Peyer's patch (tissue), 4 donors: ENCODE measurements at regions not wholly inside any gene's neighbourhood (a gene's known extent, or its start where the extent isn't known, plus 50 kb on each side); places are given as distances from the start of the nearest gene placed in this dataset.

ENCODE experiments used
- DNase-seq, 3 donors: peaks; one replicate each; pipeline ENCODE4 v3.0.0-alpha.2; 2017 to 2019
- H3K27ac ChIP-seq, 4 donors: fragments of 200-600 bp; sonication (generic); one replicate each; pipeline ENCODE4 v1.5.1; 2016 to 2019
- H3K27me3 ChIP-seq, 2 donors: fragments of 200-600 bp; sonication (generic); one replicate each; pipeline ENCODE4 v1.5.1; 2019
- H3K36me3 ChIP-seq, 3 donors: fragments of 200-600 bp; sonication (generic); one replicate each; pipeline ENCODE4 v1.5.1; 2016 to 2019
- H3K4me1 ChIP-seq, 4 donors: fragments of 200-600 bp; sonication (generic); one replicate each; pipeline ENCODE4 v1.5.1; 2016 to 2019
- H3K4me3 ChIP-seq, 4 donors: fragments of 200-600 bp; sonication (generic); 1 replicate in 3 of 4; 2 replicates in 1 of 4; pipeline ENCODE4 v1.5.1; 2016 to 2019; ENCODE audit warnings: mild to moderate bottlenecking in 1 of 4
- H3K9me3 ChIP-seq, 4 donors: fragments of 200-600 bp; sonication (generic); one replicate each; pipeline ENCODE4 v1.5.1; 2016 to 2019; ENCODE audit warnings: mild to moderate bottlenecking in 1 of 4
- POLR2A ChIP-seq, 2 donors: fragments of 450-650 bp; IDR thresholded peaks; one replicate each; pipeline ENCODE4 v1.5.1; 2017; ENCODE audit warnings: antibody characterized with exemption in 2 of 2, mild to moderate bottlenecking in 2 of 2, moderate library complexity in 2 of 2
- TF ChIP-seq, protein P1 (sequence below), 6 experiments: fragments of 450-650 bp in 4 of 6; fragments of 200-600 bp in 2 of 6; sonication (generic) in 1 of 6; IDR thresholded peaks; one replicate each; pipeline ENCODE4 v1.5.1; 2017 to 2019; ENCODE audit warnings: antibody characterized with exemption in 6 of 6, mild to moderate bottlenecking in 3 of 6, moderate library complexity in 1 of 6

DNA sequence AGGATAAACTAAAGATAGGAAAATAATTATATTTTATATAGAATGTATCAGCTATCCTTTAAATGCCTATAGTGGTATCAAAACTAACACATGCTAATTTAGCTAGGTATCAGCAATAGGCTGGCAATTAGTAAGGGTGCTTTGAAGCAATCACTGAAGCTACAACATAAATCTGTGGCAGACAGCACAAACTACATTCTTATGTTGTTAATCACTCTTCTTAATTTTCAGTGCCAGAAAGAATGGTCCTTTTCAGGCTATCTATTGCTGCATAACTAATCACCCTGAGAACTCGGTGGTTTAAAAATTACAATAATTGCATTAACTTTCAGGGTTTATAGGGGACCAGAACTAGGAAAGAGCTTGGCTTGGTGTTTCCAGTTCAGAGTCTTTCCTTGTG, 963.1 kb downstream of the EFNB2 start:
- Histone ChIP-seq H3K36me3 (no peaks in the 10 kb centered on the region), H3K27me3 (no peaks in the 10 kb centered on the region), H3K27ac (no peak overlapping the region), H3K4me3 (no peak overlapping the region), H3K9me3 (no peaks in the 10 kb centered on the region), H3K4me1 (no peaks in the 10 kb centered on the region)
- DNase-seq = no peak
- TF ChIP-seq, protein P1, sequence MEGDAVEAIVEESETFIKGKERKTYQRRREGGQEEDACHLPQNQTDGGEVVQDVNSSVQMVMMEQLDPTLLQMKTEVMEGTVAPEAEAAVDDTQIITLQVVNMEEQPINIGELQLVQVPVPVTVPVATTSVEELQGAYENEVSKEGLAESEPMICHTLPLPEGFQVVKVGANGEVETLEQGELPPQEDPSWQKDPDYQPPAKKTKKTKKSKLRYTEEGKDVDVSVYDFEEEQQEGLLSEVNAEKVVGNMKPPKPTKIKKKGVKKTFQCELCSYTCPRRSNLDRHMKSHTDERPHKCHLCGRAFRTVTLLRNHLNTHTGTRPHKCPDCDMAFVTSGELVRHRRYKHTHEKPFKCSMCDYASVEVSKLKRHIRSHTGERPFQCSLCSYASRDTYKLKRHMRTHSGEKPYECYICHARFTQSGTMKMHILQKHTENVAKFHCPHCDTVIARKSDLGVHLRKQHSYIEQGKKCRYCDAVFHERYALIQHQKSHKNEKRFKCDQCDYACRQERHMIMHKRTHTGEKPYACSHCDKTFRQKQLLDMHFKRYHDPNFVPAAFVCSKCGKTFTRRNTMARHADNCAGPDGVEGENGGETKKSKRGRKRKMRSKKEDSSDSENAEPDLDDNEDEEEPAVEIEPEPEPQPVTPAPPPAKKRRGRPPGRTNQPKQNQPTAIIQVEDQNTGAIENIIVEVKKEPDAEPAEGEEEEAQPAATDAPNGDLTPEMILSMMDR (IDR thresholded peaks at IDR 0.05) = no peak
- no peak for TF ChIP-seq POLR2A (IDR thresholded peaks at IDR 0.05)

DNA sequence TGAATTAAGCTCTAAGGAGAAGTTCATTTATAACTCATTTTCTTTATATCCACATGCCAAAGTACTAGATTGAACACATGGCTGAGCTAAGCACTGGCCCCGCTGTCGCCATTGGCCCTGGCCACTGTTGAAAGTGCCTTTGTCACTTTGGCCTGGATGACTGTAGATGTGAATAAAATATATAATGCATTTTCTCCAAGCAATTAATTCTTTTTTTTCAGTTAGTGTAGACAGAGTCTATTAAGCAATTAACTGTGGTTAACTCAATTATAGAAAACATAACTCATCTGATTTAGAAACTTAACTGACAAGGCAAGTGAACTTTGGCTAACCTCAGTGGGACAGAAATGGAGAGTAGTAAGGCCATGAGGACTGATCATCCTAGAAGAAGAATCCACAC, 965.6 kb downstream of the EFNB2 start:
- Histone ChIP-seq H3K4me1 (no peaks in the 10 kb centered on the region), H3K4me3 (no peak overlapping the region), H3K27ac (no peak overlapping the region), H3K36me3 (no peaks in the 10 kb centered on the region), H3K9me3 (no peaks in the 10 kb centered on the region), H3K27me3 (no peaks in the 10 kb centered on the region)
- TF ChIP-seq, protein P1 (IDR thresholded peaks at IDR 0.05) = no peak
- TF ChIP-seq POLR2A (IDR thresholded peaks at IDR 0.05) = no peak
- DNase-seq = no peak

DNA sequence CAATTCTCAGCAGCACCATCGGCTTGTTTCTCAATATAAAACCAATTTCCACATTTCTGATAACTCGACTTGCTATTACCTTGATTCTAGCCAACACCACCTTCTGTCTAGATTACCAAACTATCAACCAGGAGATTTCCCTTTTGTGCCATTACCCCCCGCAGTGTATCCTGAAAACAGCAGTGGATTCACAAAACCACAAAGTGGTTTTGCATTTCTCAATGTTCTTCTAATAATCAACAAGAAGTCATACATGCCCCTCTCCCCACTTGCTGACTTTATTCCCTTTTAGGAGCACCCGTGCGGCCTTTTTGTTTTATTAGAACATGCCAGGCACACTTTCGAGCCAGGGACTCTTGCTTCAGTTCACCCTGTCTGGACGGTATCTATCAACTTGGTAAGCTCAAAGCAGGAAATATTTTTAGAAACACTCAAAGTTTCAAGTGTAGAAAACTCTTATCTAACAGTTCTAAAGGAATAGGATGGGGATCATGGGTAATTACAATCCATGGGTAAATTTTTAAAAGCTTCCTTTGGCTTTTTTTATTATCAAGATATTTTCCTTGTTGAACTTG, 967.4 kb downstream of the EFNB2 start:
- Histone ChIP-seq H3K27me3 (no peaks in the 10 kb centered on the region), H3K27ac (no peak overlapping the region), H3K9me3 (no peaks in the 10 kb centered on the region), H3K4me3 (no peak overlapping the region), H3K4me1 (no peaks in the 10 kb centered on the region), H3K36me3 (no peaks in the 10 kb centered on the region)
- DNase-seq = no peak
- TF ChIP-seq, protein P1 (IDR thresholded peaks at IDR 0.05) = no peak
- no peak for TF ChIP-seq POLR2A (IDR thresholded peaks at IDR 0.05)

DNA sequence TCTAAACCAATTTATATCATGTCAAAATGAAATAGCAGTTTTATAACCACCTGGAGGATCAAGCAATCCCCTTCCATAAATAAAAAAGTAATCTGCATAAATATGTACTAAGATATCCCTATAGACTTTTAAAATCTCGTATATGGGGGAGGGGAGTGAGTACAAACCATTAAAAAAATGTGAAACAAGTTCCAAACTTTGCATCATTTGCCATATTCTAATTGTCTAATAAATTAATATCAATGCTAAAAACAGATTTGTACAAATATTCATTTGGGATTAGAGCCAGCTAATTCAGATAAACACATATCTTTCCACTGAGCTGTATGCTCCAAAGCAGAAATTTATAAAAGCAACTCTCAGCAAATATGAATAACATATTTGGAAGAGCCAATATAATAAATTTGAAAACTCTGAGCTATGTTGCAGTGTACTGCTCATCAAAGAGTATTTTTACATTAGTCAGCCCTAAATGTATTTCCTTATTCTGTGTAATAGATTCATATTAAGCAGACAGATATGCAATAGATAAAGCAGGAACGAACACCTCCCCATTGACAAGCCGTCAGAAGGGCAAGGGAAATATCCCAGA, 970.2 kb downstream of the EFNB2 start:
- Histone ChIP-seq H3K4me1 (no peaks in the 10 kb centered on the region), H3K9me3 (no peaks in the 10 kb centered on the region), H3K36me3 (no peaks in the 10 kb centered on the region), H3K4me3 (no peak overlapping the region), H3K27ac (no peak overlapping the region), H3K27me3 (no peaks in the 10 kb centered on the region)
- TF ChIP-seq, protein P1 (IDR thresholded peaks at IDR 0.05) = no peak
- TF ChIP-seq POLR2A (IDR thresholded peaks at IDR 0.05) = no peak
- DNase-seq = no peak

DNA sequence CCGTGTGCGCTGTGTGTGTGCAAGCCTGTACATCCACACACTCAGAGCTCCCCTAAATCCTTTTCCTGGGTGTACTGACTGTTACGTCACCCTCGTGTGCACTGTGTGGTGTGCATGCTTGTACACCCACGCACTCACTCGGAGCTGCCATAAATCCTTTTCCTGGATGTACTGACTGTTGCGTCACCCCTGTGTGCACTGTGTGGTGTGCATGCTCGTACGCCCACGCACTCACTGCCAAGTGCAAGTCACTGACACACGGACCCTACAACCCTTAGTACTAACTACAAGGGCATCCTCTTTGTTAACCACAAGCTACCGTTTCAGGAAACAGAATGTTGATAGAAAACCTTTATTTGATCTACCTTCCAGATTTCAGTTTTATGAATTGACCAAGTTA, 983.4 kb downstream of the EFNB2 start:
- H3K36me3 ChIP-seq = no peaks in the 10 kb centered on the region
- TF ChIP-seq POLR2A (IDR thresholded peaks at IDR 0.05) = no peak
- TF ChIP-seq, protein P1 (IDR thresholded peaks at IDR 0.05) = no peak

More for the DNA sequence above, 983.4 kb downstream of the EFNB2 start:
- H3K9me3 ChIP-seq = no peaks in the 10 kb centered on the region
- no peaks in the 10 kb centered on the region for H3K4me1 ChIP-seq
- no peaks in the 10 kb centered on the region for H3K27me3 ChIP-seq
- H3K4me3 ChIP-seq = no peak overlapping the region
- no peak for DNase-seq
- H3K27ac ChIP-seq = no peak overlapping the region
